Pancreas (tissue), 10 donors: ENCODE measurements at regions not wholly inside any gene's neighbourhood (a gene's known extent, or its start where the extent isn't known, plus 50 kb on each side); places are given as distances from the start of the nearest gene placed in this dataset.

ENCODE experiments used
- ATAC-seq, 4 donors: fragments of 200-7000 bp; cut with Tn5 transposase; one replicate each; pipeline versions ENCODE4 v1.8.0 to v1.9.1; 2020; ENCODE audit warnings: mild to moderate bottlenecking in 4 of 4, moderate library complexity in 4 of 4
- DNase-seq, 6 donors: peaks; one replicate each; pipeline ENCODE4 v3.0.0-alpha.2; 2020
- FAIRE-seq: peaks from 2 replicates; lab custom pipeline; 2012; peaks lifted over from hg19 to GRCh38; lab: Jason Lieb, UNC
- H3K27ac ChIP-seq, 4 donors: fragments of 200-600 bp; sonication (generic); 1 replicate in 3 of 4; 2 replicates in 1 of 4; pipeline versions ENCODE4 v1.5.0 to v1.8.0; 2020
- H3K27me3 ChIP-seq, 4 donors: fragments of 200-600 bp; one replicate each; pipeline ENCODE4 v1.8.0; 2021
- H3K36me3 ChIP-seq, 3 donors: fragments of 200-600 bp; sonication (generic) in 1 of 3; one replicate each; pipeline versions ENCODE4 v1.5.0 to v1.8.0; 2020 to 2021
- H3K4me1 ChIP-seq, 3 donors: fragments of 200-600 bp; one replicate each; pipeline ENCODE4 v1.8.0; 2021
- H3K4me3 ChIP-seq, 4 donors: fragments of 200-600 bp; sonication (generic) in 2 of 4; one replicate each; pipeline versions ENCODE4 v1.5.0 to v1.8.0; 2020 to 2021
- H3K9me3 ChIP-seq, 4 donors: fragments of 200-600 bp; one replicate each; pipeline ENCODE4 v1.8.0; 2021
- WGBS, 2 donors: extraction: QIAGEN DNeasy Blood & Tissue Kit; methylation state at CpG; one replicate each; pipeline ENCODE4 v1.1.7; 2013; 5-methylcytosine and 5-hydroxymethylcytosine counted together
- intact Hi-C, 3 donors: fragments of 100-400 bp; cut with DNase I; formaldehyde crosslinking; loops; one replicate each; pipeline versions ENCODE4 v1.11.1 to v1.14.2; 2022
- TF ChIP-seq, protein P1 (sequence below), 4 donors: fragments of 200-600 bp; sonication (generic) in 3 of 4; IDR thresholded peaks; one replicate each; pipeline versions ENCODE4 v1.5.0 to v1.8.0; 2021; ENCODE audit warnings: antibody characterized with exemption in 4 of 4
- donor health status: healthy with polysubstance abuse.
- donor health status: DM: no; HTN: no; CAD: no; lungs with moderate emphysema.
- donor health status: DM: no; HTN: no; CAD: no.
- donor health status: control.
- donor health status: control.
- donor health status: Bipolar disorder and iron deficiency.
- donor health status: DM: yes; HTN: yes; CAD: no.
- donor health status: DM: no; HTN: no; CAD: no.
- donor health status: DM: no; HTN: no; CAD: no.
- donor health status: DM: yes; HTN: yes; CAD: no.

DNA sequence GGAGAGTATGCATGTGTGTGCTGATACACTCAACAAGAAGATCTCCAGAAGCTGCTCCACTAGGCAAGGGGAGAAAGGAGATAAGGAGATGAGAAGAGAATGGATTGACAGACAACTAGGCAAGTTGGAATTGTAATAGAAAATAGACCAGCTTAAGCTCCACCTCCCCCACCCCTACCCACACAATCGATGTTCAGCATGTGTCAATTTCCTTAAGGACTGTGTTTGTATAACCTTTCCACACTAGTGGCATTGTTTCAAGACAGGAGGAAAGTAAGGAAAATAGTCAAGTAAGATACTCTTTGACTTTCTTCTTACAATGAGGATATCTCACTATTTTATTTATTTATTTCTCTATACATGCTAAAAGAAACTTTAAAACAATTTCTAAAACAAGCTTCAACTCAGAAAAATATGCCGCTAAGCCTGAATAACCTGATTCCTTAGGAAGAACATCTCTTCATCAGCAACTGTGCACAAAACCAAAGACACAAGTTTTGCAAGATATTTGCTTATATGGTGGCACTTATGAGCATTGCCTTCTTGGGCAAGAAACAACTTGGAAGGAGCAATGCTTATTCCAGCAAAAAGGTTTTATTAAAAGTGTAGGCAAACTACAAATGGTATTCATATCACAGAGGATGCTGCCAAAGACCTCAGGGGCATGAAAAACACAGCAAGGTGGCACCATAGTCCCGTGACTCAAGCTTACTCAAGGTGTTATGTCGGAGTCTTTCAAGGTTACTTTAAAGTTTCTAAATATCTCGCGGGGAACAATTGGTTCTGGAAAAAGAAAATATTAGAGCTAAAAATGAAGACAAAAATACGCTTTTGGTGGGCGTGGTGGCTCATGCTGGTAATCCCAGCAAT, 249.1 kb downstream of the COL12A1 start:
- TF ChIP-seq, protein P1, sequence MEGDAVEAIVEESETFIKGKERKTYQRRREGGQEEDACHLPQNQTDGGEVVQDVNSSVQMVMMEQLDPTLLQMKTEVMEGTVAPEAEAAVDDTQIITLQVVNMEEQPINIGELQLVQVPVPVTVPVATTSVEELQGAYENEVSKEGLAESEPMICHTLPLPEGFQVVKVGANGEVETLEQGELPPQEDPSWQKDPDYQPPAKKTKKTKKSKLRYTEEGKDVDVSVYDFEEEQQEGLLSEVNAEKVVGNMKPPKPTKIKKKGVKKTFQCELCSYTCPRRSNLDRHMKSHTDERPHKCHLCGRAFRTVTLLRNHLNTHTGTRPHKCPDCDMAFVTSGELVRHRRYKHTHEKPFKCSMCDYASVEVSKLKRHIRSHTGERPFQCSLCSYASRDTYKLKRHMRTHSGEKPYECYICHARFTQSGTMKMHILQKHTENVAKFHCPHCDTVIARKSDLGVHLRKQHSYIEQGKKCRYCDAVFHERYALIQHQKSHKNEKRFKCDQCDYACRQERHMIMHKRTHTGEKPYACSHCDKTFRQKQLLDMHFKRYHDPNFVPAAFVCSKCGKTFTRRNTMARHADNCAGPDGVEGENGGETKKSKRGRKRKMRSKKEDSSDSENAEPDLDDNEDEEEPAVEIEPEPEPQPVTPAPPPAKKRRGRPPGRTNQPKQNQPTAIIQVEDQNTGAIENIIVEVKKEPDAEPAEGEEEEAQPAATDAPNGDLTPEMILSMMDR (IDR thresholded peaks at IDR 0.05), result no peak
- no peaks in the 10 kb centered on the region for H3K27me3 ChIP-seq
- no peak overlapping the region for H3K27ac ChIP-seq
- WGBS, 2 donors, result 76 to 82% methylated on average over 8 of the region's 8 CpGs
- no peak for ATAC-seq
- no peak for DNase-seq
- no peaks in the 10 kb centered on the region for H3K36me3 ChIP-seq
- no peaks in the 10 kb centered on the region for H3K4me1 ChIP-seq
- no peak overlapping the region for H3K4me3 ChIP-seq
- intact Hi-C loops, result no loop called here
- FAIRE-seq, result no peak
- no peaks in the 10 kb centered on the region for H3K9me3 ChIP-seq

DNA sequence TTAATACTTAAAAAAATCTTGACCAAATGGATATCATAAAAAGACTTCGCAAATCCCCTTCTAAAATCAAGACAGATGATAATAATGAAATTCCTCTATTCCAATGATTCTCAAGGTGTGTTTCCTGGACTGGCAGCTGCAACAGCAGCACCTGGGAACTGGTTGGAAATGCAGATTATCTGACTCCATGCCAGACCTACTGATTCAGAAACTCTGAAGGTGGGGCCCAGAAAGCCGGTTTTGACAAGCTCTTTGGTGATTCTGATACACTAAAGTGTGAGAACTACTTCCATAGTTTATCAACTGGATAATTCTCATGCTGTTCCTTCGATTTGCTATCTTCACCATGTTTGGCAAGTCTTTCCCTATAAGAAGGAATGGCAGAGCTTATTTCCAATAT, 252.1 kb downstream of the COL12A1 start:
- intact Hi-C loops, result no loop called here
- no peaks in the 10 kb centered on the region for H3K9me3 ChIP-seq

DNA sequence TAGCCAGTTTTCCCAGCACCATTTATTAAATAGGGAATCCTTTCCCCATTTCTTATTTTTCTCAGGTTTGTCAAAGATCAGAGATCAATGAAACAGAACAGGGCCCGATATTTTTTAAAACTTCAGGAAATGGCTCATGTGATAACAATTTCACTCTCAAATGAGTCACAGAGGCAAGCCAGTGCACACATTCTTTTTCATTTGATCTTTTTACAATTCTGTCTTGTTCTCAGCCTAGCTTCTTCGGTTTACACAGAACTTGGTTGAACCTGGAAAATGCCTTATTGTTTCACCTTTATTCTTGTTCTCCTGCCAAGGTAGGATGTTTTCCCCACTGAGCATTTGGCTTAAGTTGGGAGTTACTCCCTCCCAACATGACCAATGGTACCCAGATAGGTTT, 258.9 kb downstream of the COL12A1 start:
- Histone ChIP-seq H3K27ac (no peak overlapping the region), H3K27me3 (no peaks in the 10 kb centered on the region), H3K4me1 (no peaks in the 10 kb centered on the region), H3K9me3 (no peaks in the 10 kb centered on the region), H3K4me3 (no peak overlapping the region), H3K36me3 (no peaks in the 10 kb centered on the region)
- DNase-seq, result no peak
- TF ChIP-seq, protein P1 (IDR thresholded peaks at IDR 0.05), result no peak
- intact Hi-C loops, result no loop called here
- FAIRE-seq, result no peak
- 62 to 76% methylated on average over 2 of the region's 2 CpGs for whole genome bisulfite sequencing, 2 donors
- ATAC-seq, result no peak

More for the DNA sequence above, 252.1 kb downstream of the COL12A1 start:
- ATAC-seq (no peak), DNase-seq (no peak), FAIRE-seq (no peak)
- Histone ChIP-seq H3K27me3 (no peaks in the 10 kb centered on the region), H3K27ac (no peak overlapping the region), H3K36me3 (no peaks in the 10 kb centered on the region), H3K4me3 (no peak overlapping the region), H3K4me1 (no peaks in the 10 kb centered on the region)
- TF ChIP-seq, protein P1 (IDR thresholded peaks at IDR 0.05), result no peak
- 67 to 74% methylated on average over 3 of the region's 3 CpGs for WGBS, 2 donors

DNA sequence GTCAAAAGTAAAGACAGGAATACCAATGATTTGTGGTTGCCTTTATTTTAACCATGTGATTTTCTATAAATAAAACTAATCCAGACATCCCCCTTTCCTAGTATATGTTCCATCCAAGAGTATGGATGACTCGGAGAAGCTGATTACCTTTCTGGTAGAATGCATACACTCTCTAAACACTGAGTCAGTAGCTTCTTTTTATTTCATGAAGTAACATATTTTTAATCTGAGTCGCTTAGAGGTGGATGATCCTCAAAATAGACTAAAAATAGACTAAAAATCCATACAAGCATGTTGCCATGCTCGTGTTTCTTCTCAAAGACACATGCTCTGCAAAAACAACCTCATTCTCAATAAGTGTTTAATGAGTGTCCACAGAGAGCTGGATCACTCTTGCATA, 263.7 kb downstream of the COL12A1 start:
- no peaks in the 10 kb centered on the region for H3K4me1 ChIP-seq
- FAIRE-seq, result no peak
- no peak for DNase-seq
- no peaks in the 10 kb centered on the region for H3K9me3 ChIP-seq
- intact Hi-C loops, result no loop called here
- no peaks in the 10 kb centered on the region for H3K36me3 ChIP-seq
- 65 to 74% methylated on average over 3 of the region's 3 CpGs for WGBS, 2 donors
- no peak for ATAC-seq
- H3K4me3 ChIP-seq, result no peak overlapping the region
- TF ChIP-seq, protein P1 (IDR thresholded peaks at IDR 0.05), result no peak
- no peak overlapping the region for H3K27ac ChIP-seq
- no peaks in the 10 kb centered on the region for H3K27me3 ChIP-seq

DNA sequence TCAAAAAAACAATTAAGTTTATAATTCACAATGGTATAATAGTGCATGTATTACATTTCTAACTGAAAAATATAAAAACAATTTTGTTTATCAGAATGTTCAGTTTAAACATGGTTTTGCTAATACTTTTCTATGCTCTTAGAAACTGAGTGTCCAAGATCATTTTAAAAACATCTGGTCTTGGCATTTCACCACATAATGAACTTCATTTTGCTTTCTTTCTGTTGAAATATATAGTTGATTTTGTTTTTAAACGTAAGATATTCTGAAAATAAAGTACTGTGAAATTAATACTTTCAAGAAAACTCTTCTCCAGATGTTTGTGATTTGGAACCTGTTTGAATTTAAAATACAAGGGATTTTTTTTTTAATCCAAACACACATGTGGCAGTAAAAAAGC, 264.4 kb downstream of the COL12A1 start:
- ATAC-seq (no peak), FAIRE-seq (peak; percentile 20), DNase-seq (no peak)
- no peak overlapping the region for H3K4me3 ChIP-seq
- H3K27ac ChIP-seq, result no peak overlapping the region
- TF ChIP-seq, protein P1 (IDR thresholded peaks at IDR 0.05), result no peak
- intact Hi-C loops, result no loop called here
- no peaks in the 10 kb centered on the region for H3K9me3 ChIP-seq
- H3K4me1 ChIP-seq, result no peaks in the 10 kb centered on the region
- H3K27me3 ChIP-seq, result no peaks in the 10 kb centered on the region
- 36 to 45% methylated on average over 1 of the region's 1 CpG for WGBS, 2 donors
- no peaks in the 10 kb centered on the region for H3K36me3 ChIP-seq
